Lower lobe of right lung (tissue), 2 donors: ENCODE measurements at regions not wholly inside any gene's neighbourhood (a gene's known extent, or its start where the extent isn't known, plus 50 kb on each side); places are given as distances from the start of the nearest gene placed in this dataset.

Source experiments
- ATAC-seq, 2 donors: fragments of 200-7000 bp; cut with Tn5 transposase; one replicate each; pipeline ENCODE4 v1.9.1; 2020 to 2022; ENCODE audit warnings: mild to moderate bottlenecking in 2 of 2, moderate library complexity in 2 of 2
- DNase-seq: peaks from one replicate; pipeline ENCODE4 v3.0.0-alpha.2; 2020
- H3K27ac ChIP-seq: fragments of 200-600 bp; one replicate; pipeline ENCODE4 v1.8.0; 2022
- H3K27me3 ChIP-seq: fragments of 200-600 bp; one replicate; pipeline ENCODE4 v1.8.0; 2022; ENCODE audit warnings: low read depth
- H3K36me3 ChIP-seq: fragments of 200-600 bp; one replicate; pipeline ENCODE4 v1.8.0; 2022; ENCODE audit warnings: mild to moderate bottlenecking
- H3K4me1 ChIP-seq: fragments of 200-600 bp; one replicate; pipeline ENCODE4 v1.8.0; 2022
- H3K4me3 ChIP-seq: fragments of 200-600 bp; one replicate; pipeline ENCODE4 v1.8.0; 2022; ENCODE audit warnings: mild to moderate bottlenecking
- H3K9me3 ChIP-seq: fragments of 200-600 bp; one replicate; pipeline ENCODE4 v1.8.0; 2022
- intact Hi-C: fragments of 100-400 bp; cut with DNase I; formaldehyde crosslinking; loops from one replicate; pipeline ENCODE4 v1.11.0; 2022
- TF ChIP-seq, protein P1 (sequence below): fragments of 200-600 bp; IDR thresholded peaks from one replicate; pipeline ENCODE4 v1.8.0; 2022; ENCODE audit warnings: antibody characterized with exemption, mild to moderate bottlenecking
- donor health status: DM: no; HTN: yes; CAD: no; lungs with severe emphysema.

DNA sequence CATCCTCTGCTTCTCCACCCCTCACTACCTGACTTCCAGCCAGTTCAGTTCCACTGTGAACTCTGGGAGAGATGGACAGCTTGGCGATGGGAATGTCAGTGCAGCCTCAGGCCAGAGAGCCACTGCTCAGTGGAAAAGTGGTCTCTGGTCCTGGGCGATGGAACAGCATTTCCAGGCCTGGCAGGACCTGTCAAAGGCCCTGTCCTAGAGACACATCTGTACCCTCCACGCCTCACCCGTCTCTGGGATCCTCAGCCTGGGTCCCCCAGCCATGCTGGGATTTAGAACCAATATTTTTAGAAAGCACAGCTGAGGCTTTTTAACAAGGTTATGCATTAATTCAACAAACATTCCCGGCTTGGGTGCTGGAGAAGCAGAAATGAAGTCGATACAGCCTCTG, 165.7 kb downstream of the MN1 start:
- ATAC-seq (no peak), DNase-seq (no peak)
- no peak overlapping the region for H3K27ac ChIP-seq
- peaks cover 26% of the 10 kb centered on the region for H3K27me3 ChIP-seq
- H3K4me1 ChIP-seq, result no peaks in the 10 kb centered on the region
- no peaks in the 10 kb centered on the region for H3K9me3 ChIP-seq
- H3K4me3 ChIP-seq, result no peak overlapping the region
- no peaks in the 10 kb centered on the region for H3K36me3 ChIP-seq
- TF ChIP-seq, protein P1, sequence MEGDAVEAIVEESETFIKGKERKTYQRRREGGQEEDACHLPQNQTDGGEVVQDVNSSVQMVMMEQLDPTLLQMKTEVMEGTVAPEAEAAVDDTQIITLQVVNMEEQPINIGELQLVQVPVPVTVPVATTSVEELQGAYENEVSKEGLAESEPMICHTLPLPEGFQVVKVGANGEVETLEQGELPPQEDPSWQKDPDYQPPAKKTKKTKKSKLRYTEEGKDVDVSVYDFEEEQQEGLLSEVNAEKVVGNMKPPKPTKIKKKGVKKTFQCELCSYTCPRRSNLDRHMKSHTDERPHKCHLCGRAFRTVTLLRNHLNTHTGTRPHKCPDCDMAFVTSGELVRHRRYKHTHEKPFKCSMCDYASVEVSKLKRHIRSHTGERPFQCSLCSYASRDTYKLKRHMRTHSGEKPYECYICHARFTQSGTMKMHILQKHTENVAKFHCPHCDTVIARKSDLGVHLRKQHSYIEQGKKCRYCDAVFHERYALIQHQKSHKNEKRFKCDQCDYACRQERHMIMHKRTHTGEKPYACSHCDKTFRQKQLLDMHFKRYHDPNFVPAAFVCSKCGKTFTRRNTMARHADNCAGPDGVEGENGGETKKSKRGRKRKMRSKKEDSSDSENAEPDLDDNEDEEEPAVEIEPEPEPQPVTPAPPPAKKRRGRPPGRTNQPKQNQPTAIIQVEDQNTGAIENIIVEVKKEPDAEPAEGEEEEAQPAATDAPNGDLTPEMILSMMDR, result no peak
- intact Hi-C loops, result no loop called here

DNA sequence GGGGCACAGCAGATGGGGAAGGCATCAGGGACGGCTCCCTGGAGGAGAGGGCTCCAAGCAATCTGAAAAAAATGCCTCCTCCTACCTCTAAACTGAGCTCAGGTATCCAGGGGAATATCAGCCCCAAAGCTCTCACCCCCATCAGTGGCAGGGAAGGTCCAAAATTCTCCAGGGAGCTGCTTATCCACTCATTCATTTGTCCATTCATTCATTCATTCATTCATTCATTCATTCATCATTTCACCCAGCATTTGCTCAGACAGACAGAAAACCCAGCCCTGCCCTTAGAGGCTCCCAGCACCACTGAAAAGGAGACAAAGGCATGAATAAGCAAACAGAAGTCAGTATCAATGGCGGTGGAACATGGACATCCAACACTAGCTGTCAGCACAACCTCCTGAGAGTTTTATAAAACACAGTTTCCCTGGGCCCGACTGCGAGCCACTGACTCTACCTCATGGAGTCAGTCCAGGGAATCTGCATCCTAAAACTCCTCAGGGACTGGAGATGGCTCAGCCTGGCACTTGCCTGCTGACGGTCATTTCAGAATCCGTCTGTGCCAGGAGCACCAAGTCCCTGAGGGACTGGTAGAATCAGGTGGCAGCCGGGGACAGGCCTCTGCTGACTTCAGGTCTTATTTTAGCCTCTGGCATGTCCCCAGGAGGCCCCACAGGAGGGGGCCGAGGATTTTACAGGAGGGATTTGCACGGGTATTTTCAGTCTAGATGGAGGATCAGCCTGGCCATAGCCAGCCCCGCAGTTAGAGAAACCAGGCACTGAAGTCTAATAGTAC, 164.6 kb downstream of the MN1 start:
- Histone ChIP-seq H3K27me3 (peaks cover 26% of the 10 kb centered on the region), H3K27ac (no peak overlapping the region), H3K4me3 (no peak overlapping the region), H3K36me3 (no peaks in the 10 kb centered on the region), H3K9me3 (no peaks in the 10 kb centered on the region), H3K4me1 (no peaks in the 10 kb centered on the region)
- ATAC-seq (no peak), DNase-seq (no peak)
- intact Hi-C loops, result no loop called here
- TF ChIP-seq, protein P1, result no peak

DNA sequence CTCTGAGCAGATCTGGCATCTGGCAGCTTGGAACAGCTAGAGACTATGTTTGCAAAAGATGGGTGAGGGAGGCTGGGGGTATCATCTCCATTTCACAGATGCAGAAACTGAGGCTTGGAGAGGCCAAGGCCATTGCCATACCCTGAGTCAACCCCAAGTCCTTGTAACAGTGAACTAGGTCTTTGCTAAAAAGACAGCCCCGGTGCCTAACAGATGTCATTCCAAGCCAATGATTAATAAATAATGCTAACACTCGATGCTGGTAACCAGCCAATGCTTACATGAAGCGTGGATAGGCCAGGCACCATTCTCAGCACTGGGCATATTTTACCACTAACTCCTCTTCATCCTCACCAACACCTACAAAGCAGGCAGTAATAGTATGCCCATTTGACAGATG, 164.0 kb downstream of the MN1 start:
- no peak overlapping the region for H3K27ac ChIP-seq
- ATAC-seq, result no peak
- intact Hi-C loops, result no loop called here

DNA sequence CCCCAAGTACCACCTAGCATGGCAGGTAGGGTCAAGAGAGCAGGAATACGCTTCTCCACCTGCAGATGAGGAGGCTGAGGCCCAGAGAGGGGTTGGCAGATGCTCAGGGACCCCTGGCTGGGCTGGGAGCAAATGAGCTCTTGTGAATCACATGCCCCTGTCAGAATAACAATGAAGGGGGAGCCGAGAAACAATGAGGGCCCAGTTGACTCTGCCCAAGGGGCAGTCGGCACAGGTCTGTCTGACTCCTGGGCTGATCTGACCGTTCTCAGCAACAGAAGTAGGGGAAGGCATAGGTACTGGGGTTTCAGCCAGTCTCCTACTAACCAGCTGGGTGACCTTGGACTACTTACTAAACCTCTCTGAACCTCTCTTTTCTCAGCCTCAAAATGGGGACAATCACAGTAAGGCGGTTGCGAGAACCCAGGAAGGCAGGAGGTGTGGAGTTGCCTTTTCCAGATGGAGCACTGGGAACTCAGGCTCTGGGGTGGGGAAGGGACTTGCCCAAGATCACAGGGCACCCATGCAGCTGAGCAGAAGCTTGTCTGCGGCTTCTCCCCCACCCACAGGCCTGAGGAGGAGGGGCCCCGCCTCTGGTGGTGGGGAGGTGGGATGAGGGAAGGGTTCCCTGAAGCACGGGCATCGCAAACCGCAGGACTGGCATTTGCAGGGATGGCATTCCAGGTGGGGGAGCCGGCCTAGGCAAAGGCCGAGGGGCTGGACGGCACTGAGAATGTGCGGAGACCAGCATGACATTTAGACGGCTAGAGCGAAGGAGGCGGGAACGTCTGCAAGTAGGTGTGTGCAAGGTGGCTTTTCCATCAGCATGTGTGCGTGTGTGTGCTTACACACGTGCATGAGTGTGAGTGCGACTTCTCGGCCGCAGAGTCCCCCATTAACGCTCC, 163.0 kb downstream of the MN1 start:
- Histone ChIP-seq H3K27me3 (peaks cover 19% of the 10 kb centered on the region), H3K9me3 (no peaks in the 10 kb centered on the region), H3K27ac (no peak overlapping the region), H3K4me3 (no peak overlapping the region), H3K4me1 (no peaks in the 10 kb centered on the region), H3K36me3 (no peaks in the 10 kb centered on the region)
- intact Hi-C loops, result no loop called here
- TF ChIP-seq, protein P1, result no peak
- ATAC-seq (no peak), DNase-seq (no peak)

More for the DNA sequence above, 164.0 kb downstream of the MN1 start:
- H3K9me3 ChIP-seq, result no peaks in the 10 kb centered on the region
- DNase-seq, result no peak
- no peaks in the 10 kb centered on the region for H3K4me1 ChIP-seq
- no peaks in the 10 kb centered on the region for H3K36me3 ChIP-seq
- H3K4me3 ChIP-seq, result no peak overlapping the region
- H3K27me3 ChIP-seq, result peaks cover 27% of the 10 kb centered on the region
- TF ChIP-seq, protein P1, result no peak

GRCh38 chr22:27639248-27640086, 162.1 kb downstream of the MN1 start:
- no peak for DNase-seq
- H3K27me3 ChIP-seq, result peaks cover 16% of the 10 kb centered on the region
- intact Hi-C loops, result no loop called here
- ATAC-seq, result no peak
- no peaks in the 10 kb centered on the region for H3K4me1 ChIP-seq
- TF ChIP-seq, protein P1, result no peak
- H3K27ac ChIP-seq, result no peak overlapping the region
- no peaks in the 10 kb centered on the region for H3K9me3 ChIP-seq
- H3K4me3 ChIP-seq, result no peak overlapping the region
- H3K36me3 ChIP-seq, result no peaks in the 10 kb centered on the region
